ENCODE measurements at regions not wholly inside any gene's neighbourhood (a gene's known extent, or its start where the extent isn't known, plus 50 kb on each side); places are given as distances from the start of the nearest gene placed in this dataset.

DNA sequence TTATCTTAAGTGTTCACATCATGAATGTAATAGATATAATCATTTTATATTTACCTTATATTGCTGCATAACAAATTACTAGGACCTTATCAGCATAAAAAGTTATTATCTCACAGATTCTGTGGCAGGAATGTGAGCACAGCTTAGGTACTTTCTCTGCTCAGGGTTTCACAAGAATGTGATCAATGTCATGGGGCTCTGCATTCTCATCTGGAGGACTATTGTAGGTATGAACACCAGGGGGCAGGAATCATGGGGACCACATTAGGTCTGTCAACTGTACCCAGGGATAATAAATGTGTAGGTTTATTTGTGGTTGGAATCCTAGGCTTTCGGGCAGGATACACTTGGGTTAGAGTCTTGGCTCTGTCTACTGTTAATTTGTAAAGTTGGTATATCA is 519.2 kb downstream of the ARAP2 start:
- DNase-seq, result no peak

DNA sequence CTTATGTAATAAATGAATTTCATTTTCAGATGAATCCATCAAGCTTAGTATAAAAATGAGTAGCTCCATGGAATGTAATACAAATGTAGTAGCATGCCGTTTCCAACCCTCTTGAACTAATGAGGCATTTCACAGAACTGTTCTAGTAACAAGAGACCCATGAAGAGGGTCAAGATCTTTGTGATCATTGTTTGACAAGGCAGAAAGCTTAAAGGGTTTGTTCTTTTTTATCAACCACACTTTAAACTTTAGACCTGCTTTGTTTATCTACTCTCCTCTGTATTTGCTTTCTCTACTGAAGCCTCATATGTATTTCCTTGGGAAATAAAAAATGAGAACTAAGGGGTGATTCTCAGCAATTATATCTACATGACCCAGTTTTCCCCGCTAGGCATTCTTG is 513.9 kb downstream of the ARAP2 start:
- no peak for DNase-seq

DNA sequence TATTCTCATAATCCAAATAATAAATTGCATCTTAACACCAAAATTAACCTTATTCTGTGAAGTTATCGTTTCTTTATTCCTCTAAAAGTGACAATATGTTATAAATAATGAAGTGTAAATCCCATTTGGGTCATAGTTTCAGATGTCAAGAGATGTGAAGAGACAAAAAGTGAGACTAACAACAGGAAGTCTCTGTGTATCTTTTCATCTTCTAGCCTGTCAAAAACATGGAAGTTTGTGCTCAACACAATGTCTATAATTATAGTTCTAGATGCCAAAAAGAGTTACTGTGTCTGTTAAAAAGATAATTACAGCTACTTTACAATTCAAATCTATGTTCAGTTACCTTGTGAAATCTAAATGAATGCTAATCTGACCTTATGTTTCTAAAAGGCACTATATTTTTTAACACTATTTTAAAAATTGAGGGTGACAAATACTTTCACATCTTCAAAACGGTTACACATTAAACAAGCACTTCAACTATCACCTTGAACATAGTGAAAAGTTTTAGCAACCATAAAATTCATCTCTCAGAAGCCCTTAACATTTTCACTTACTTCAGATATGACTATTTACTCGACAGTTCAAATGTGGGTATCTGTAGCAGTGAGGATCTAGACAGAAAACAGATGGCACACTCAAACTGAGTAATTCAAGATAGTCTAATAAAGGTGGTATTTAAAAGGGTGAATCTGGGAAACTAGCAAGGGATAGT is 509.8 kb downstream of the ARAP2 start:
- DNase-seq, result no peak

DNA sequence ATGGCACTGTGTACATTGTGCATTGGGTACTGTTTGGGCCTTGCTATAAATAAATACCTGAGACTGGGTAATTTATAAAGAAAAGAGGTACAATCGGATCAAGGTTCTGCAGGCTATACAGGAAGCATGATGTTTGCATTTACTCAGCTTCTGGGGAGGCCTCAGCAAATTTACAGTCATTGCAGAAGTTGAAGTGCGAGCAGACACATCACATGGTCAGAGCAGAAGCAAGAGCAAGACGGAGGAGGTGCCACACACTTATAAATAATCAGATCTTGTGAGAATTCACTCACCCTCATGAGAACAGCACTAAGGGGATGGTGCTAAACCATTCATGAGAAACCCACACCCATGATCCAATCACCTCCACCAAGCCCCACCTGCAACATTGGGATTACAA is 505.0 kb downstream of the ARAP2 start:
- DNase-seq, result no peak

DNA sequence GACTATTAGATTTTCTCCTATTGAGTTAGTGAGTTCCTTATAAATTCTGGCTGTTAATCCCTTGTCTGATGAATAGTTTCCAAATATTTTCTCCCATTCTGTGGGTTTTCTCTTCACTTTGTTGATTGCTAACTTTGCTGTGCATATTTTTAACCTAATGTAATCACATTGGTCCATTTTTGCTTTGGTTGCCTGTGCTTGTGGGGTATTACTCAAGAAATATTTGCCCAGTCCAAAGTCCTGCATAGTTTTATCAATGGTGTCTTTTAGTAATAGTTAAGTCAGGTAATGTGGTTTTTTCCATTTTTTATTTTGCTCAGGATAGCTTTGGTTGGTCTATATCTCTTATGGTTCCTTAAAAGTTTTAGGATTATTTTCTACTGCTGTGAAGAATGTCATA is 490.3 kb downstream of the ARAP2 start:
- no peak for DNase-seq

DNA sequence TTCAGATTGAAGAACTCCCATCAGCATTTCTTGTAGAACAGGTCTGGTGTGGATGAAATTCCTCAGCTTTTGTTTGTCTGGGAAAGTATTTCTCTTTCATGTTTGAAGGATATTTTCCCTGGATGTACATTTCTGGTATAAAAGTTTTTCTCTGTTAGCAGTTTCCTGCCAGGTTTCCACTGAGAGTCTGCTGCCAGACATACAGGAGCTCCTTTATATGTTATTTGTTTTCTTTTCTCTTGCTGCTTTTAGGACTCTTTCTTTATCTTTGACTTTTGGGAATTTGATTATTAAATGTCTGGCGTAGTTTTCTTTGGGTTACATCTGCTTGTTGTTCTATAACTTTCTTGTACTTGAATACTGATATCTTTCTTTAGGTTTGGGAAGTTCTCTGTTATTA is 486.5 kb downstream of the ARAP2 start:
- DNase-seq, result no peak

DNA sequence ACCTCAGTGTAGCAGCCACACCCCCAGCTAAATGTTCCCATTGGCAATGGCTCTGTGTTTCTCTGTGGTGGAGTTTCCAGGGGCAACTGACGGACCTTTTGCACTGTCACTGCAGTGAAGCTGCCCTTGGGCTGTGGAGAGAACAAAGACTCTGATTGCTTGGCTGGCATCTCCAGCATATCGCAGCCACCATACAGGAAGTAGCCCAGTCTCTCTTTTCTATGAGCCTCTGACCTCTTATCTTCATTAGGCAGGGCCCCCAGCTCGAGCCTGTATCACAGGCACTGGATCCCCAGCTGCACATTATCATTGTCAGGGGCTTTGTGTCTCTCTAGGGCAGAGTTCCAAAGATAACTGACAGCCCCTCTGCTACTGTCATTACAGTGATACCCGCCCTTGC is 483.5 kb downstream of the ARAP2 start:
- no peak for DNase-seq

DNA sequence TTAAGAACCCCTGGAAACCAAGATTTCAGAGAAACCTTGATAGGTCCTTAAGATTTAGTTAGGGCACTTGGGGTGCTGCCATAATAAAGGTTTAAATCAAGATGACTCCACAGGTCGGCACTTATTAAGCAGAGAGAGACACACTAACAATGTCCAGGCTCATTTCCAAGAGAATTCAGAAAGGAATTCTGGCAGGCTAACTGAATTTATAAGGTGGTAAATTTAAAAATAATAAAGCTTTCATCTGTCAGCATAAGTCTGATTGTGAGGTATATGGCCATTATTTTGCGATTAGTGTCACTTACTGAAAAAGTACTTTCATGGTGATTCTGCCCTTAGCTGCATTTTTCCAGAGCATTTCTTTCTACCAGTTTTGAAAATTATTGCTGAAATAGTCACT is 472.7 kb downstream of the ARAP2 start:
- DNase-seq, result peak in 1 of 2 experiments; percentile 7

DNA sequence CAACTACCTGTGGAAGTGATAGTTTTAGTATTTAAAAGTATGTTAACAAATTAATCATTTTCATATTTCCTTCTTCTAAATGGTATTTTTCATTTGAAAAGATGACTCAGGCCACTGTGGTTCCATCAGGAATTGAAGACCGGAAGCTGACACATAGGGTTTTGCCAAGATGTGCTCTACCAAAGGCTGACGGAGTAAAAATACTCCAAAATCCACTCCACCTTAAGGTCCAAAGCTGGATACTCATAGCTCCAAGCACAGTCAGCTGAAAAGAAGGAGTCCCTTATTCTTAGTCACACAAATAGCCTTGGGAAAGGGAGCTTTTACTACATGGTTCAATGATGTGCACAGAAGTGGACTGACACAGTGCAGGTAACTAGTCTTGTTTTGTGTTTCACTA is 472.0 kb downstream of the ARAP2 start:
- no peak for DNase-seq

DNA sequence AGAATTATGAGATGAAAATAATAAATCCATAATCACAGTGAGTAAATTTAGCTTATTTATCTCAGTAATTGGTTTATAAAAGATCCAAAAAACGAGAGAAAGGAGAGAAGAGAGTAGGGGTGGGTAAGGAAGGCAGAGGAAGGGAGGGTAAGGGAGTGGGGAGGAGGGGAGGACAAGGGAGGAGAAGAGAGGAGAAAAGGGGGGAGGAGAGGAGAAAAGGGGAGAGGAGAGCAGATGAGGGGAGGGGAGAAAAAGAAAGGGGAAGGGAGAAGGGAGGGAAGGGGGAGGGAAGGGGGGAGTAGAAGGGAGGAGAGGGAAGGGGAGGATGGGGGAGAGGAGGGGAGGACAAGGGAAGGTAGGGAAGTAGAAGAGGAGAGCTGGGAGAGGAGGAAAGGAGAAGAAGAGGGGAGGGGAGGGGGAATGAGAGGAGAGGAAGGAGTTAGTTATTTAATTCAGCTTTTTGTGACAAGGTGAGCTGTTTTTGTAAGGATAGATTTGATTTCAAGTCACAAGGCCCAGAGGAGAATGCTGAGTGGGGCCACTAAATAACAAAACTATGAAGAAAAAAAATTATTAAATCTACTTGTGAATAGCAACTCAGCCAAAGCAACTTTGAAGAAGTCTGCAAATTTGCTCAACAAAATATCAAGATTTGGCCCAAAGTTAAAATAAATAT is 454.3 kb downstream of the ARAP2 start:
- DNase-seq, result no peak

DNA sequence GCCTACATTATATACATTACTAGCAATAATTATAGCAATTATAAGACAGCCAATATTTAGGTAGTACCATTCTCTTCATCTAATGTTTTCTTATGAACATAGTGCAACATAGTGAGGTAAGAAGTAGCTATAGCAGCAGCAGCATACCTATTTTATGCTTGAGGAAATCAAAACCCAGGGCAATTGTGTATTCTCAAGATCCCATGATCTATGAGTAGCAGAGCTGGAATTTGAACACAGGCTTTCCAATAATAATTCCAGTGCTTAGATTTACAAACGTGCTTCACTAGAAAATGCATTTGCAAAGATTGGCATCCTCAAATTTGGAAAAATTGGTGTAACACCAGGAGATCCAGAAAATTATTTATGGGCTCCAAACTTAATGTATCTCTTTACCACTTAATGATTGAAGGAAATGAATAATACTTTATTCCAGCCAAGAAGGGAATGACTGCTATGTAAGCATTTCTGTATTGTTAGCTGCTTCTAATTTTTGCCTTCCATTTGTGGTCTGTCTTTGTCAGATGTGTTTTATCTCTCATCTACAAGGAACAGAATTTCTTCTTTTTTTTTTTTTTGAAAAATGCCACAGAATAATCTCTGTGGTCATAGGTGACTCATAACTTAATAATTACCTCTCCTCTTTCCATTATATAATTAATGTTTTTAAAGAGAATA is 451.1 kb downstream of the ARAP2 start:
- DNase-seq, result no peak

DNA sequence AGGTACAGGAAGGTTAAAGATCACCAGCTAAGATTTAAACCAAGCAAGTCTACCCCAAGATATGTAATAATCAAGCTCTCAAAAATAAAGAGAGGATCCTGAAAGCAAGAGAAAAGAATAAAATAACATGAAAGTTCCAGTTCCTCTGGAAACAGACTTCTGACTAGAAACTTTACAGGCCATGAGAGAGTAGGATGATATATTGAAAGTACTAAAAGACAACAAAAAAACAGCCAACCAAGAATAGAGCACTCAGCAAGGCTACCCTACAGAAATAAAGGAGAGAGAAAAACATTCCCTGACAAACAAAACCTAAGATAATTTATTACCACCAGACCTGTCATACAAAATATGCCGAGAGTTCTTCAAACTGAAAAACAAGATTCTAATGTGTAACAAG is 450.5 kb downstream of the ARAP2 start:
- DNase-seq, result no peak

DNA sequence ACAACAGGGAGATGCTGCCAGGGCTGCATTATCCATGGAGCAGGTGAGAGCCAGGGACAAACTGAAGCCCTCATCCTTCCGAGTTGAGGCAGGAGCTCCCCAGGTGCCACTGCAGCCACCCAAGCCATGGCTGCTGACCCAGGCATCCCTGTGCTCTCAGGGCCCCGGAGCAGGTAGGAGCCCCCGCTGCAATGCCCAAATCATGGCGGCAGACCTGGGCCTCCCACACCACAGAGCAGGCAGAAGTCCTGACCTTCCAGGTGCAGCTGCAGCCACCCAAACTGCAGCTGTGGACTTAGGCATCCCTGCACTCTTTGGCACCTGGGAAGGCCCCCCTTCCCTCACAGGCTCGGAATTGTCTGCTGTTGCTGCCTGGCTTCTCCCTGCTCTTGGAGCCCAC is 443.6 kb downstream of the ARAP2 start:
- no peak for DNase-seq

DNA sequence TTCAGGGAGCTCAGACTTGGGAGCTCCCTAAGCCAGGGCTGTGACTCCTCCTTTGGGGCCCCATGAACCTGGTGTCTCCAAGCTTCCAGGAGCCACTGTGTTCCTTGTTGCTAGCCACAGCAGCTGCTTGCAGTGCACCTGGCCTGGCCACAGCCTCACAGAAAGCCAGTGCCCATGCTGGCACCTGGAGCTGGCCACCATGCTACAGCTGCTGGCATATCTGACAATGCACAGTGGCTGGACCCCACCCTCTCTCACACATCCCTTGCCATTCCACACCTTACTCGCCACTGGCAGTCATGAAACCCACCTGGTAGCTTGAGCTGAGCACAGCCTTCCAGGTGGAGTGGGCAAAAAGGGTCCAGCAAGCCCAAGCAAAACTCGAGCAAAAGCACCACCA is 441.7 kb downstream of the ARAP2 start:
- no peak for DNase-seq

DNA sequence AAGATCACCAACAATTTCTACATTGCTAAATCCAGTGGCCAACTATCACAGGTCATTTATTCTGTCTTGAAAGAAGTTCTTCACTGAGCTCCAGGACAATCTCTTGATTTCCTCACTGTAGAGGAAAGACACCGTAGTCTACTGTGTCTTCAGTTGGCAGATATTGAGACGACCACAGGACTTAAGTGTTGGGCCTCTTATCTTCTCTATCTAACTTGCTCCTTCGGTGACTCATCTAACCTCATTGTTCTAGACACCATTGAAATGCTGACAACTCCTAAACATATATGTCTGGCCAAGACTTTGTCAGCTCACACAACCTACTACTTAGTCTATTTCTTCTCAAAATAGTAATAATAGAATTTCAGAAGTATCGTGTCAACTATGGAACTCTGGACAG is 425.8 kb downstream of the ARAP2 start:
- DNase-seq, result no peak

DNA sequence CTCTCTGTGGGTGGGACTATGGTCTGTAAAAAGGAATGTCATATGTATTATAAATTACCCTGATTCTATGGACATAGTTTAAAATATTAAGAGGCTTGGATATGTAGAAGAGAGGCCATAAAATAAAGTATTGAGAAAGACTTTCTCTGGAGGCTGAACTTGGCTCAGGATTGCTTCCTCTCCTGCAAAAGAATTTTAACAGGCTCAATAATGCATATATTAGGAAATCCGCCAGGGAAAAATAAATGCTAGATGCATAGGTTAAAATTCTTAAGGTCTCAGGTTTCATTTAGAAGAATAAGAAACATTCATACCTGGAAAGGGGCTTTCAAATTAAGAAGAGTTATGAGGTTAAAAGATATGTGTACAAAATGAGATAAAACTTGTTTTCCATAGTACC is 424.3 kb downstream of the ARAP2 start:
- DNase-seq, result no peak

DNA sequence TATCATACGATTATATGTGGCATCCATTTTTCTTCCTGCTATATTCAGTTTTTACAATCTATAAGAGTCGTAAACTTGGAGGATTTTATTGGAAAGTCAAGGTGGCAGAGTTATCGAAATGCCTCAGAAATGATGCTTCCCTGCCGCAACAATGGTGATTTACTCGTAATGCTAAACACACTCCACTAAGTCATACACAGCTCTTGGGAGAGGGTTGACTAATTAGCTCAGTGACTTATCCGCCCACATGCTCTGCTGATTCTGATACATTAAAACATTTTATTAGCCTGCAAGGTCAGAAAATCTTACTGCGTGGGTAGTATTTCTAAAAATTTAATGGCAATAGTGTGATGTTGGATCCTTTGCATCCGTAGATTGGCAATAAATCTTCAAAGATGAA is 420.1 kb downstream of the ARAP2 start:
- no peak for DNase-seq

DNA sequence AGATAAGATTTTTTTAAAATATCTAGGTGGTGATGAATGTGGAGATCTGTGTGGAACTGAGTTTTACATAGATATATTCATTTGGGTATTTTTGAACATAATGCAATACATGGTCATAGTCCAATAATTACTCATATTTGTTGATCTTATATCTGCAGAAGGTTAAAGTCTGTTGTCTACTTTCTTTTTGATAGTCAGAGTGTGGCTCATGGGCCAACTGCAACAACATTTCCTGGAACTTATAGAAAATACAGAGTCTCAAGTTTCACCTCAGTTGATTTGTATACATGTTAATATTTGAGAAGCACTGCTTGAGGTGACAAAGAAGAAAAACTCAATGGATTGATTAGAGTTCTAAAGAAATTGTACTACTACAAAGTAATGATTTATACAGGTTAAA is 408.4 kb downstream of the ARAP2 start:
- DNase-seq, result no peak

DNA sequence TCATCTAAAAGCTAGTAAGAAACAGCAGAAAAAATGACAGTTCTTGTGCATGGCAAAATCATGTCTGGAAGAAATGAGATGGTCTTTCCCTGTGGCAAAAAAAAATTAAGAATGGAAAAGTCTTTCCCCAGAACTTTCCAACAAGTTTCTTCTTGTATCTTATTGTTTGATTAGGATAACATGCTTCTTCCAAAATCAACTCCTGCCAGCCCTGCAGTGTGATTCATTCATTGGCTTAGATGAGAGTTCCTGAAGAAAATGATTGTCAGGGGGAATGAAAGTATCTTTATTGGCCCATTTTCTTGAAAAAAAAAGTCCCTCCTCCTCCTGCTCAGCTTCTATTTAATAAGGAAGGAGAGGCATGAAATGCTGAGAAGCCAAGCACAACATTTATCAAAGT is 407.7 kb downstream of the ARAP2 start:
- peak in 1 of 2 experiments; percentile 4 for DNase-seq

DNA sequence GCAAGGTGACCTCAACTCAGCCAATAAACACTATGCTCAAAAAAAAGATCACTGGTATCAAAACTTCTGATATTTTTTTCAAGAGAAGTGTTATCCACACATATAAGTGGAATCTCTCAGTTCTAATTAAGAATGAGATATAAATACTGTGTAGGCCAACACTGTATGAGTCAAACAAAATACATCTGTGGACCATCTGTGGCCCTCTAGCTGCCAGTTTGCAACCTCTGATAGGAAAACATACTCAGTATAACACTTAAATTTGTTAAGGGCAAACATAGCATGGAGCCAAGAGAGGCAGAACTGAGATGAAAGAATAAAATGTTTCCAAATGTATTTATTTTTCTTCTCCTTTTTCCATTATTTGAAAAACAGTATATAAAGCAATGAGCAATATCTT is 377.3 kb downstream of the ARAP2 start:
- peak in 1 of 2 experiments; percentile 62 for DNase-seq

DNA sequence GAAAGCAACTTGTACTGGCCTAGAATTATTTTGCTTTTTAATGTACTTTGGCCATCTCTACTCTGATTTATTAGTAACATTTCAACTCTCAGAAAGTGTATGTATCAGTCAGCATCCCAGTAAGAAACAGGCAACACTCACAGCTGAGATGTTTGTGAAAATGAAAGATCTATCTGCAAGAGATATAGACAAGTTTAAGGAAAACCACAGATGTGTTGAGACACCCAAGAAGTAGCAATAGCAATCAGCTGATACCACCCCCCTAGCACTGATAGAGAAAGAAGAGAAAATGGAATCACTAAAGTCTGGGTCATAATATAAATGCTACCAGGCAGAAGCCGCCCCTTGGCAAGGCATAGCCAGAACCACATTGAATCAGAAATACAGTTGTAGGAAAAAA is 372.0 kb downstream of the ARAP2 start:
- no peak for DNase-seq

DNA sequence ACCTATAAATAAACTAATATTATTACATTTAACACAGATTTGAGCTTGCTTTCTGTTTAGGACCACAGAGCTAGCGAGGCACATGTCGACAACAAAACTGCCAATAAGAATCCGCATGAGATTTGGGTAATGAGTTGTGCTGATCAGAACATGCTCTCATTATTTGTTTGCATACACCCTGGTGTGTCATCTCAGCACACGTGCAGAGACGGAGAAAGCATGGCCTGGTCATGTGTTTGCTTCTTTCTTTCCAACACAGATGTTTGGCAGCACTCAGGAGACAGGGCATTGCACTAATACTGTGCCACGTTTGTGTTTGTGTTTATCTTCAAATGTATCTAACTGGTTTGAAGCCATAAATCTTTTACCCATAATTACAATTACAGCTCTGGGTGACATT is 364.8 kb downstream of the ARAP2 start:
- no peak for DNase-seq

DNA sequence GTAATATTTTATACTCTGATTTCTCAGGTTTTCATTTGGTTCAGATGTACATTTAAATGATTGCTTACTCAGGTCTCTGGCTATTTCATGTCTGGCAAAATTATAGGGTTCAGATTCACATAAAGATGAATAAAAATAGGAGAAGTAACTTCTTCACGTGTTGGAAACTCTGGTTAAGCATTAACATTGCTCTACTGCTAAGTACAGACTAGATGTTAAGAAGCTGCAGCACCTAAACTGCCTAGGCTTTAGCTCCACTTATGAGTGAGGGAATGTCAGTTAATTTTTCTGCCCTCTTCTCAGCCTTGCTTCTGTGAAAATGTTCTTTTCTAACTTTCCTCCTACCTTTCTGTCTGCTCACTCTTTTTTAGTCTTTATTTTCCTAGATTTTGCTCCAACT is 361.2 kb downstream of the ARAP2 start:
- DNase-seq, result no peak

DNA sequence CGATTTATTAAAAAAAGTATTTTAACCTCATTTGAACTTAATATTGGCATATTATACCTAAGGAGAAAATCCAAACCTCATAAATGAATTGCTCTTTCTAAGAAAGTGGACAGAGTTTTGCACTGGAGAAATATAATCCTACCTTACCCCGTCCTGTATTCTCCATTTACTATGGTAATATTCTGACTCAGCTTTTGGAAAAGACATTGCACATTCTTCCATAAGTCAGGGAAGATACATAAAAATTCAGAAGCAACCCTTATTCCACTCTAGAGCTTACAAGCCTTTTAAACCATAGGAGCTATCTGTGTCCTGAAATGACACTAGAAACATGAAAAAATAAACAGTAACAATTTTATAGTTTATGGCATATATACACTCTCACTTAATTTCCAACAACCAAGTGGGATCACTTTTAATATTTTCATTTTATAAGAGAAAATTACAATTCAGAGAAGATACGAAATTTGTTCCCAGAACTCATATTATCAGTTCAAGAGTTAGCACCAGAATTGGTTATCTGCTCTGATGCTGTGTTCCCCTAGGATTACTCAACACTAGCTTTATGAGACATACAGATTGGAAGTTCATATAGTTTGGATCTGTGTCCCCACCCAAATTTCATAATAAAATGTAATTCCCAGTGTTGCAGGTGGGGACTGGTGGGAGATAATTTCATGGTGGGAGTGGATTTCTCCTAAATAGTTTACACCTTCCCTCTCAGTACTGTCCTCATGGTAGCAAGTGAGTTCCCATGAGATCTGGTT is 359.4 kb downstream of the ARAP2 start:
- DNase-seq, result no peak

All from NCI-H446 (cell line).